HG03469 (cell line): ENCODE measurements at regions not wholly inside any gene's neighbourhood (a gene's known extent, or its start where the extent isn't known, plus 50 kb on each side); places are given as distances from the start of the nearest gene placed in this dataset.
"Not testable (repeated sequence)": the region's sequence is repeated elsewhere in the genome, so short reads cannot be mapped to it uniquely, and the experiment has no call there.

ENCODE experiments used
- ATAC-seq: cut with Tn5 transposase; IDR thresholded peaks from one replicate; pipeline ENCODE4 v1.9.1; 2021; ENCODE audit warnings: mild to moderate bottlenecking, moderate library complexity, moderate number of reproducible peaks; ENCODE audit not compliant: unreplicated experiment

GRCh38 chr14:105581551-105582341, 55.4 kb downstream of the TMEM121 start:
- ATAC-seq = no peak

DNA sequence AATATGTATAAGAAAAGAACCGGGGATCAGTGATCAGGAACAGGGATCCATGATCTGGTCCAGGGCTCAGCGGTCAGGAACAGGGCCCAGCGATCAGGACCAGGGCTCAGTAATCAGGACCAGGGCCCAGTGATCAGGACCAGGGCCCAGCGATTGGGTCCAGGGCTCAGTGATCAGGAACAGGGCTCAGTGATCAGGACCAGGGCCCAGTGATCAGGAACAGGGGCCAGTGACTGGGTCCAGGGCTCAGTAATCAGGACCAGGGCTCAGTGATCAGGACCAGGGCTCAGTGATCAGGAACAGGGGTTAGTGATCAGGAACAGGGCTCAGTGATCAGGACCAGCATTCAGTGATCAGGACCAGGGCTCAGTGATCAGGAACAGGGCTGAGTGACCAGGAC, 56.3 kb downstream of the TMEM121 start:
- ATAC-seq = no peak

DNA sequence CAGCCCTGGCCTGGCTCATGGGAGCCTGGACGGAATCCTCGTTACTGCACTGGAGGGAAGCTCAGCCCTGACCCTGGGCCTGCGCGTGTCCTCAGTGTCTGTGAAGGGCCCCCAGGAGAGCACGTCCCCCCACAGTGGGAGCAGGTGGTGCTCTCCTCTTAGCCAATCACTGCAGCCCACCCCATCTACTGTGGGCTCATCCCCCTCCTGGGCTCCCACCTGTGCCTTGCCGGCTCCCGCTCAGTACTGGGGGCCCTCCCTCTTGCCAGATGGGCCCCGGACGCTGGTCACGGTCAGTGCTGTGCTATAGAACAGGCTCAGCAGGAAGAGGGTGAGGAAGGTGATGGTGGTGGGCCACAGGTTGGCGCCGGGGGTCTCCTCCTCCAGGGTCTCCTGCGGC, 57.5 kb downstream of the TMEM121 start:
- not testable (repeated sequence) for ATAC-seq

GRCh38 chr14:105585290-105585689, 58.9 kb downstream of the TMEM121 start:
- ATAC-seq = not testable (repeated sequence)

- ATAC-seq = not testable (repeated sequence)
Observed at GRCh38 chr14:105585722-105586121, 59.3 kb downstream of the TMEM121 start.

DNA sequence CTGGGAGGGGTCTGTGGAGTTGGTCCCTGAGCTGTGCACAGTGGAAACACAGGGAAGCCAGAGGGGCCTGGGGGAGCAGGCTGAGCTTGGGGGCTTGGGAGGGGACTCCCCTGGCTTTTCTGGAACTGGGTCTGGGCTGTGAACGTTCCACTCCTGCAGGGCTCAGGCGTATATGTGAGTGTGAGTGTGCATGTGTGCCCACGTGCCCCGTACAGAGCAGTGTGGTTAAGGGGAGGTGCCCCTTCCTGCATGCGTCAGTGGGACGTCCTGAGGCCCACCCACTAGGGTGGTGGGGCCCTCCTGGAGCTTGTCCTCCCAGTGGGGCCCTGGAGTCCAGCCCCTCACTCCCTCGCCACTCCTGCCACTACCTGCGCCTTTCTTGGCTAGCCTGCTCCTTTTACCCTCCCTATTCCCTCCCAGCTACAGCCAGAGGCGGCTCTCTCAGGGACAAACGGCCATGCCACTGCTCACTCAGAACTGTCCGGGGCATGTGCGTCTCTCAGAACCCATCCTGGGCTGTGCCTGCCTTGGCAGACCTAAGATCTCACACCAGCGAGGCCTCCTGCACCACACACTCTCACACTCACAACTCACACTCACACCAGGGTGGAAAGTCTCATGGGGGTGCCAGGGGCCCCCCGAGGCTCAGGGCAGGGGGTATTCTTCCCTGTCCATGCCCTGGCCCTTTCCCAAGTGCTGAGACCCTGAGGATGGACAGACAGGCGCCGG, 59.9 kb downstream of the TMEM121 start:
- not testable (repeated sequence) for ATAC-seq

- ATAC-seq = not testable (repeated sequence)
Observed at GRCh38 chr14:105587034-105587433, 60.7 kb downstream of the TMEM121 start.

GRCh38 chr14:105587482-105588235, 61.3 kb downstream of the TMEM121 start:
- not testable (repeated sequence) for ATAC-seq

DNA sequence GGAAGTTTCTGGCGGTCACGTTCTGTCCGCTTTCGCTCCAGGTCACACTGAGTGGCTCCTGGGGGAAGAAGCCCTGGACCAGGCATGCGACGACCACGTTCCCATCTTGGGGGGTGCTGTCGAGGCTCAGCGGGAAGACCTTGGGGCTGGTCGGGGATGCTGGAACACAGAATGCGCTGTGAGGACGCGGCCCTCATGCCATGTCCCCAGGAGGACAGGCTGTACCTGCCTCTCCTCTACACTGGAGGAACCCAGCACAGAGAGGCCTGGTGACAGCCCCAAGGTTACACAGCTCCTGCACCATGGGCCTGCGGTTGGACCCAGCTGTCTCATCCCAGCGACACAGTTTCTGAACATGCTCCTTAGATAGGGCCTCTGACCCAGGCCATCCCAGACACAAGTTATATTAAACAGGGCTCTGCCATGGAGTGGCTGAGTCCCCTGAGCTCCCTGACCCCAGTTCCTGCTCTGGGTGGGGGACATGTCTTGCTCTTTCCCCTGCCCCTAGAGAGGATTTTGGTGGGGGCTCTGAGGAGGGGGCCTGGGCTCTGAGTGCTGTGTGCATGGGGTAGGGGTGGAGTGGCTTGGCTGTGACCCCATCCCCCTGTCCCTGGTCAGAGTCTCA, 62.0 kb downstream of the TMEM121 start:
- ATAC-seq = no peak

DNA sequence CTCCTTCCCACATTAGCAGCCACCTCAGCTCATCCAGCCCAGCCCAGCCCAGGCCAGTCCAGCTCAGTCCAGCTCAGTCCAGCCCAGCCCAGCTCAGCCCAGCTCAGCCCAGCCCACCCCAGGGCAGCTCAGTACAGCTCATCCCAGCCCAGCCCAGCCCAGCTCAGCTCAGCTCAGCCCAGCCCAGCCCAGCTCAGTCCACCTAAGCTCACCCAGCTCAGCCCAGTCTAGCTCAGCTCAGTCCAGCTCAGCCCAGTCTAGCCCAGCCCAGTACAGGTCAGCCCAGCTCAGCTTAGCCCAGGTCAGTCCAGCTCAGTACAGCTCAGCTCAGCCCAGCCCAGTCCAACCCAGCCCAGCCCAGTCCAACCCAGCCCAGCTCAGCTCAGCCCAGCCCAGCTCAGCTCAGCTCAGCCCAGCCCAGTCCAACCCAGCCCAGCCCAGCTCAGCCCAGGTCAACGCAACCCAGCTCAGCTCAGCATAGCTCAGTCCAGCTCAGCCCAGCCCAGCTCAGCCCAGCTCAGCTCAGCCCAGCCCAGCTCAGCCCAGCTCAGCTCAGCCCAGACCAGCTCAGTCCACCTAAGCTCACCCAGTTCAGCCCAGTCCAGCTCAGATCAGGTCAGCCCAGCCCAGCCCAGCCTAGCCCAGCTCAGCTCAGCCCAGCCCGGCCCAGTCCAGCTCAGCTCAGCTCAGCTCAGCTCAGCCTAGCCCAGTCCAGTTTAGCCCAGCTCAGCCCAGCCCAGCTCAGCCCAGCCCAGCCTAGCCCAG, 63.0 kb downstream of the TMEM121 start:
- ATAC-seq = no peak

DNA sequence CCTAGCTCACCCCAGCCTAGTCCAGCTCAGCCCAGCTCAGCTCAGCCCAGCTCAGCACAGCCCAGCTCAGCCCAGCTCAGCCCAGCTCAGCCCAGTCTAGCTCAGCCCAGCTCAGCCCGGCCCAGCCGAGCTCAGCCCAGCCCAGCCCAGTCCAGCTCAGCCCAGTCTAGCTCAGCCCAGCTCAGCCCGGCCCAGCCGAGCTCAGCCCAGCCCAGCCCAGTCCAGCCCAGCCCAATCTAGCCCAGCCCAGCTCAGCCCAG, 63.5 kb downstream of the TMEM121 start:
- ATAC-seq = not testable (repeated sequence)

GRCh38 chr14:105591052-105591451, 64.7 kb downstream of the TMEM121 start:
- no peak for ATAC-seq

- ATAC-seq = not testable (repeated sequence)
Observed at GRCh38 chr14:105591792-105592341, 65.5 kb downstream of the TMEM121 start.

DNA sequence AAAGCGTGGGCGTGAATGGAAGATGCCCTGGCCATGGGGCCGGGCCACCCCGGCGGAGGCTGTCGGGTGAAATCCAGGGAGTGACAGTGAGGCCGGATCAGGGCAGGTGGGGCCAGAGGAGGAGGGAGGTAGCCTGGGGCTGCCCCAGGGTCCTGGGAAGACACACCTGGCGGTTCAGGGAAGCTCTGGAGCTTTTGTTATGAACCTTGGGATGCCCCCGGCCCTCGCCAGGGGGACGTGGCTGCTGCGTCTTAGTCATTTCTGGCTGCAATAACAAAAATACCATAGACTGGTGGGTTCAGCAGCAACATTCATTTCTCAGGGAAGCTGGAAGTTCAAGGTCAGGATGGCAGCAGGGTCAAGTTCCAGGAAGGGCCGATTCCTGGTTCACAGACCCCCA, 66.3 kb downstream of the TMEM121 start:
- not testable (repeated sequence) for ATAC-seq

GRCh38 chr14:105595346-105595745, 69.0 kb downstream of the TMEM121 start:
- not testable (repeated sequence) for ATAC-seq

DNA sequence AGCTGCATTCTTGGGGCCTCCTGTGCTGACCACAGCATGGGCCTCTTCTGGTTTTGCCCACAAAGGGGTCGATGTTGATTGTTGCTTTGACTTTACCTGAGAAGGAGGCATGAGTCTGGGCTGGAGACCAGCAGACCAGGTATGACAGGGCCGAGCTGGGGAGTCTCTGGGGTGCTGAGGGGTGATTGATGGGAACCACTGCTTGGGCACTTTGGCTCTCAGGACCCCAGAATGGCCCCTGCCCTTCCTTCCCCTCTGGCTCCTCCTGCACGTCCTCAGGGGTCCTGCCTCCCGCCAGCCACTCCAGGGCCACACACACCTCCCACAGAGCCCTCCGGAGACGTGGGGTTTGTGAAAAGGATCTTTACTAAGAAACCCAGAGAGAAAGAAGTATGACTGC, 70.0 kb downstream of the TMEM121 start:
- not testable (repeated sequence) for ATAC-seq

DNA sequence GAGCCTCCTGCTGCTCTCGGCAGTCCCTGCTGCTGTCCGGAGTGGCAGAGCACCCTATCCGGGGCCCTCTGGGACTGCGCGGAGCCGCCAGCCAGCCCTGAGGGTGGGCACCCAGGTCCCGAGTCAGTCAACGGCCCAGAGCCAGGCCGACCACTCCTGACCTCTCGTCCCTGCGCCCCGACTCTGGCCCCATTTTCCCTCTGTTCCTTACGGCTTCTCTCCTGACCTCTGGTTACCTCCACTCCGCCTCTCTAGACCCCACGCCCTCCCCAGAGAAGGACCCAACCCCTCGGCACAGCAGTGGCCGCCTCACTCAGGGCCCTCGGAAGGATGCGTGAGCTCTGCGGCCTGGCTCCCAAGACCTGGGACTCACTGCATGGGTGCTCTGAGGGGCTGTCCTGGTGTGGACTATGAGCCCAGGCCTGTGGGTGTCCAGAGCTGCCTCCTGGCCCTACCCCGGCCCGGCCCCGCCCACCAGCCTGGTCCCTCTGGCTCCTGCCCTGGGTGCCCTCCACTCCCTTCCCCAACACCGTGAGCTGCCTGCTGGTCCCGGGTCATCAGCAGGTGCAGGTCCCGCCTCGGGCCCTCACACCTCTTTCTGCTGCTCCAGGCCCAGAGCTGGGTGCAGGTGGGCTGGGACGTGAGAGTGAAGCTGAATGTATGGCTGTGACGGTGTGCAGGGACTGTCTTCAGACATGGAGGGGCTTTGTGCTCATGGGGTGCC, 71.8 kb downstream of the TMEM121 start:
- ATAC-seq = not testable (repeated sequence)

- ATAC-seq = not testable (repeated sequence)
Observed at GRCh38 chr14:105598925-105599586, 72.7 kb downstream of the TMEM121 start.
